DLD1 (cell line): ENCODE measurements at regions not wholly inside any gene's neighbourhood (a gene's known extent, or its start where the extent isn't known, plus 50 kb on each side); places are given as distances from the start of the nearest gene placed in this dataset.
"Not testable (repeated sequence)": the region's sequence is repeated elsewhere in the genome, so short reads cannot be mapped to it uniquely, and the experiment has no call there.

Source experiments
- in situ Hi-C: cut with HindIII; loops from 2 replicates; pipeline ENCODE4 v1.10.0; 2017; ENCODE audit warnings: low sequenced_read_pairs

DNA sequence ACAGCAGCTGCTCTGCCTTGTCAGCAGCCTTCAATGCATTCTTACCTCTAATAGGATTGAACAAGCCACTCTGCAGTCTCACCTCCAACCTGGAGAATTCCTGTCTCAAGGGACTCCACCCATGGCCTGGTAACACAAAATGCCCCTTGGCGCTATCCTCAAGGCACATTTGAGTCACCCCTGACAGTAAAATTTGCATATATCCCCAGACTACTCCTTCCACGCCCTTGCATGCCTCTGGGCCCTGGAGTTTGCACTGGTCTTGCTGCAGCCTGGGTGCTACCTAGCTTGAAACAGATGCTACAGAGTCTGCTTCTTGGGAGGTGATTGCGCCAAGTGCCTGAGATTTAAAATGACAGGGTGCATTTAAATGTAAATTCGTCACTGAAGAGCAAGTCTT lies 391.4 kb upstream of the MAF start:
- in situ Hi-C loops, result no loop called here

GRCh38 chr16:79988721-79989220 lies 388.2 kb upstream of the MAF start:
- in situ Hi-C loops, result no loop called here

GRCh38 chr16:79988089-79988488 lies 387.6 kb upstream of the MAF start:
- in situ Hi-C loops, result no loop called here

GRCh38 chr16:79986352-79986751 lies 385.8 kb upstream of the MAF start:
- in situ Hi-C loops, result no loop called here

DNA sequence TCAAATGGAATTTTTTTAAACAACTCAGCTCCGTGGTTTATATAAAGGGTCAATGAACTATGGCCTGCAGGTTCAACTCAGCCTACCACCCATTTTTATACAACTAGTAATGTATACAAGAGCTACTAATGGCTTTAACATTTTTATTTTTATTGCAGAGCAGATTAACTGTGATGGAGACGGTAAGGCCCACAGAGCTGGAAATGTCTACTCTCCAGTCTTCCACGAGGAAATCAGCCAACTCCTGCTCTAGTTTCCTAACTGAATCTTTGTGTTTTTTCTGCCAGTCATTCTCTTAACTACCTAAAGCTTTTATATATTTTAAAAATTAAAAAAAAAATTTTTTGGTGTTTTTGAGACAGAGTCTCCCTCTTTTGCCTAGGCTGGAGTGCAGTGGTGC lies 385.1 kb upstream of the MAF start:
- in situ Hi-C loops, result no loop called here

GRCh38 chr16:79984149-79984548 lies 383.6 kb upstream of the MAF start:
- in situ Hi-C loops, result not testable (repeated sequence)

DNA sequence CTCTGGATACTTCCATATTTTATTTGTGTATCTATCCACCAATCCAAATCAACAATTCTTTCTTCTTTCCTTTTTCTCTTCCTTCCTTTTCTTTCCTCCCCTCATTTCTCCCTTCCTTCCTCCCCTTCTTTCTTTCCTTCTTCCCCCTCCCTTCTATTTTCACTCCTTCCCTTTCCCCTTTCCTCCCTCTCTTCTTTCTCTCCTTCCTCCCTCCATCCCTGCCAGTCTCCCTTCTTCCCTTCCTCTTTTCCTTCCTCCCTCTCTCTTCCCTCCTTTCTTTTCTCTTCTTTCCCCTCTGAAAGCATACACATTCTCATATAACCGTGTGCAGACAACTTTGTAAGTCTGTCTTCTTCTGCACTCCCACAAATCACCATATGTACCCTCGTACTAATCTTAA lies 382.3 kb upstream of the MAF start:
- in situ Hi-C loops, result no loop called here

DNA sequence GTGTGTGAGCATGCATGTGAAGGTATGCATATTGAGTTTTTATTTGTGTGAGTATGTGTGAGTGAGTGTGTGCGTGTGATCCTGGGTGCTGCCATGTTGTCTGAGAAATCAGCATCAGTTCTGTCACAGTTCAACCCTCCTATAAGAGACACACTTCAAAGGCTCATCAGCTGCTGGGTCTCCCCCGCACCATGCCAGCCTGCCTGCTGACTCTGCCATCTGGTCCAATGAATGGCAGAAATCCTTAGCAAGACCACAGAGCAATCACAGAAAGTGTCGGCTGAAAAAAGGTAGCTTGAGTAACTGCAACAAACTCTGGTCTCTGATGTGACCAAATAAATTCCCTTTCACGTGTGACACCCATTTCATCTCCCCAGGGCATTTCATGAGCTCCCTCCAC lies 381.8 kb upstream of the MAF start:
- in situ Hi-C loops, result no loop called here

GRCh38 chr16:79981814-79982213 lies 381.3 kb upstream of the MAF start:
- in situ Hi-C loops, result no loop called here

GRCh38 chr16:79980650-79981521 lies 380.3 kb upstream of the MAF start:
- in situ Hi-C loops, result no loop called here

- in situ Hi-C loops, result no loop called here
Measured at GRCh38 chr16:79977940-79978836, 377.7 kb upstream of the MAF start.

DNA sequence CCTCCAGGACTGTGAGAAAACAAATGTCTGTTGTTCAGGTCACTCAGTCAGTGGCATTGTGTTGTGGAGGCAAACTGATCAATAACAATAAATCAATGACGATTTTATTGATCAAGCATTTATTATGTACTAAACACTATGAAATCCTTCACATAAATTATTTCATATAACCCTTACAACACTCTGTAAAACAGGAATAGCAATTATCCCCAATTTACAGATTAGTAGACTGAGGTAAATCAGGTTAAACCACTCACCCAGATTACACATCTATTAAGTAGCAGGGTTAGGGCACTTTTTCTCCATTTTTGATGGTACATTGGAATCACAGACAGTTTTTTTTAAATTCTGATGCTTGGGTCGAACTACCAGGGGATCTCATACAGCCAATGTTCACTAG lies 372.8 kb upstream of the MAF start:
- in situ Hi-C loops, result no loop called here

DNA sequence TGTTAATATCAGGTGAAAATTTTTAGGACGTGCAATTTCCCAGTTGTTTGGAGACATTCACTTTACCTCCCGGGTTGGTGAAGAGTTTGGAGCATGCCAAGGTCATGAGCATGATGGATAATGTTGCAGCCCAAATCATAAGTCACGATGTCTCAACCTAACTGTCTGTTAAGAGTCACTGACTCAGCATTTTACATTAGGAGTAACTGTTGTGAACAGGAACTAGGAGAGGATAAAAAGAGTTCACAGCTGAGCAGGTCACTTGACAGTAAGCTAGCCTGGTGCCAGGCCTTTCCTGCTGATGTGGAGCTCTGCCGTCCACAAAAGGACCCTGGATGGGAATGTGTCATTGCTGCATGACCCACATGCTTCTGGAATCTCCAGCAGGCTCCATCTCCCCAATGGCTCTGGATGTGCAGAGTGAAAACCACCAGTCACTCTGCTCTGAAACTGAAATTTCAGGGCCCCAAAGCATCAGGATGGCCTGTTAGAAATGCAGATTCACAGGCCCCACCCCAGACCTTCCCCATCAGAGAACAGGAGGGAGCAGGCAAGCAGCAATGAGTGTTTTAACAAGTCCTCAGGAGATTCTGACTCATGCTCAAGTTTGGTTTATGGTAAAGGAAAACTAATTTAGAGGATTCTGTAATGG lies 371.6 kb upstream of the MAF start:
- in situ Hi-C loops, result no loop called here

GRCh38 chr16:79971237-79971572 lies 370.7 kb upstream of the MAF start:
- in situ Hi-C loops, result no loop called here

DNA sequence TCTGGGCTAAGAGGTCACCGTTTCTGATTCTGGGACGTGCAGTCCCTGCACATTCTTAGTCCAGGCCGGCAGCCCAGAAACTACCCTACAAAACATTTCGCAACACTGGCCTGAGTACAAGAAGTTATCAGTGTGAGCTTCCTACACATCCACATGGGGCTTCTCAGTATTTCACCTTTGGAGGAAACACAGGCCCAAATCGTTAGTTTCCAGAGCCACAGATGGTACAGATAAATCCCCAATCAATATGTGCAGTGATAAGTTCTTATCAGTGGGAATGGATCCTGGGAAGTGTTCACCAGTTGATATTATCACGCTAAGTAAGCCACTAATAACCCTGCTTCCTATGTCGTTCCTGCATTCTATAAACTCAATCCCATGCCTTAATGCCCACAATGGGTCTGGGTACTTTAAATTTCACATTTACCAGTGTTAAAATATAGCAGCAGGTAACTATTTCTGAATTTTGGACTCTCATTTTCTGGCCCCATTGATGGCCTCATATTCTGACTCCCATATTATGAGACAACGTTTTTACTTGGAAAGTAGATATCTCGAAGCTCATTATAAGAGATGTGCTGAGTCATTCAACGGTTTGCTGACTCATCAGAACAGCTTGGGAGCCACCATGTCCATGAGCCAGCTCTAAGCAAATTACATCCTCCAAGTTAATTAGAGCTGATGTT lies 370.2 kb upstream of the MAF start:
- in situ Hi-C loops, result no loop called here

DNA sequence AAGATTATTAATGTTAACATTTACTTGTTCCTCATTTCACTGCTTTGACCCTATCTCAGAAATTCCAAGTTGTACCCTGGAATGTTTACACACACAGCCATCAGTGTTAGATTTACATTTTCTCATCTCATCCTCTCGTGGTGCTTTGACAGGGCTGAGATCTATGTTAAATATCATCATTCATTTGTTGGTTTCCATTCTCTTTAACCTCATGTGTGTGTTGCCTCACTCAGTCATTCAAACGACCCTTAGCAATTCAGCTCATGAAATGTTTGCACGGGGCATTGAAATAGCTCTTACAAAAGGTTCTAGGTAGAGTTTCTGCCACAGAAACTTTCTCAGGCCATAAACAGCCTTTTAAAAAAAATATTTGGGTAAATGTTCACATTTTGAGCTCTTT lies 369.6 kb upstream of the MAF start:
- in situ Hi-C loops, result no loop called here

- in situ Hi-C loops, result no loop called here
Measured at GRCh38 chr16:79969458-79969857, 368.9 kb upstream of the MAF start.

- in situ Hi-C loops, result no loop called here
Measured at GRCh38 chr16:79966226-79966625, 365.7 kb upstream of the MAF start.

- in situ Hi-C loops, result no loop called here
Measured at GRCh38 chr16:79965718-79966117, 365.2 kb upstream of the MAF start.

DNA sequence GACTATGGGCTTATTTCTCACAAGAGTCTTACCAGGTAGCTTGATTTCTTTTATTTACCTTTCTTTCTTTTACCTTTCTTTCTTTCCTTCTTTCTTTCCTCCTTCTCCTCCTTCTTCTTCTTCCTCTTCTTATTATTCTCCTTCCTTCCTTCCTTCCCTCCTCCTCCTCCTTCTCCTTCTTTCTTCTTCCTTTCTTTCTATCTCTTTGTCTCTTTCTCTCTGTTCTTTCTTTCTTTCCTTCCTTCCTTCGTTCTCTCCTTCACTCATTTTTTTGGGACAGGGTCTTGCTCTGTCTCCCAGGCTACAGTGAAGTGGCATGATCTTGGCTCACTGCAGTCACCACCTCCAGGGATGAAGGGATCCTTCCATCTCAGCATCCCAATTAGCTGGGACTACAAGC lies 363.6 kb upstream of the MAF start:
- in situ Hi-C loops, result no loop called here

DNA sequence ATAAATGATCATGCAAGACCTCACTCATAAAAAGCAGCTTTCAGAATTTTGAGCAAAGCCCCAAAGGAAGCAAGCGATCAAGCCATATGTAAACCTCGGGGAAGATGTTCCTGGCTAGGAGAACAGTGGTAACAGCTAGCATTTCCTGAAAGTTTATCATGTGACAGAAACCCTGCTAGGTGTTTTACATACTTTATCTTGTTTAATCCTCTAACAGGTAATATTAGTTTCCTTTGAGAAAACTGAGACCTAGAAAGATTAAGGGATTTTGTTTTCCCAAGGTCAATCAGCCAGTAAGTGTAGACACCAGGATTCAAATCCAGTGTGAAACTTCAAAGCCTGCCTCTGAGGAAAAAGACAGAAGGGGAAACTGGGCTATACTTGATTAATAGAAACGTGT lies 362.4 kb upstream of the MAF start:
- in situ Hi-C loops, result no loop called here
